Smooth muscle cell (in vitro differentiated cells): ENCODE measurements at regions not wholly inside any gene's neighbourhood (a gene's known extent, or its start where the extent isn't known, plus 50 kb on each side); places are given as distances from the start of the nearest gene placed in this dataset.

ENCODE experiments used
- DNase-seq: peaks from one replicate; lab custom pipeline; 2025; ENCODE audit not compliant: unreplicated experiment; lab: John Stamatoyannopoulos, UW
- H2AFZ ChIP-seq: fragments of 200-600 bp; sonication (generic); 2 replicates; pipeline ENCODE4 v1.6.0; 2016; ENCODE audit warnings: antibody characterized with exemption, low read depth, mild to moderate bottlenecking
- H3F3A ChIP-seq: fragments of 200-600 bp; sonication (generic); 2 replicates; pipeline ENCODE4 v1.6.0; 2017; ENCODE audit warnings: antibody characterized with exemption, low read depth
- H3K27ac ChIP-seq: fragments of 200-600 bp; sonication (generic); 2 replicates; pipeline ENCODE4 v1.5.1; 2016; ENCODE audit warnings: low read depth, mild to moderate bottlenecking
- H3K27me3 ChIP-seq: fragments of 200-600 bp; sonication (generic); 2 replicates; pipeline ENCODE4 v1.6.1; 2016; ENCODE audit warnings: low read depth, mild to moderate bottlenecking
- H3K36me3 ChIP-seq: fragments of 200-600 bp; sonication (generic); 2 replicates; pipeline ENCODE4 v1.5.1; 2016; ENCODE audit warnings: low read depth
- H3K4me1 ChIP-seq: fragments of 200-600 bp; sonication (generic); 2 replicates; pipeline ENCODE4 v1.5.1; 2016; ENCODE audit warnings: low read depth
- H3K4me2 ChIP-seq: fragments of 200-600 bp; sonication (generic); 2 replicates; pipeline ENCODE4 v1.6.0; 2016; ENCODE audit warnings: mild to moderate bottlenecking
- H3K4me3 ChIP-seq: fragments of 200-600 bp; sonication (generic); 2 replicates; pipeline ENCODE4 v1.5.1; 2016; ENCODE audit warnings: mild to moderate bottlenecking
- H3K79me2 ChIP-seq: fragments of 200-600 bp; sonication (generic); 2 replicates; pipeline ENCODE4 v1.6.0; 2016; ENCODE audit warnings: low read depth, mild to moderate bottlenecking
- H3K9ac ChIP-seq: fragments of 200-600 bp; sonication (generic); 2 replicates; pipeline ENCODE4 v1.6.0; 2016; ENCODE audit warnings: low read depth
- H3K9me3 ChIP-seq: fragments of 200-600 bp; sonication (generic); replicated peaks from 2 replicates; pipeline ENCODE4 v1.5.1; 2016; ENCODE audit warnings: low read depth
- H4K20me1 ChIP-seq: fragments of 200-600 bp; sonication (generic); 2 replicates; pipeline ENCODE4 v1.6.0; 2016; ENCODE audit warnings: low read depth
- CTCF ChIP-seq: fragments of 200-600 bp; sonication (generic); IDR thresholded peaks from 2 replicates; pipeline ENCODE4 v1.5.1; 2017; ENCODE audit warnings: borderline replicate concordance, mild to moderate bottlenecking, antibody characterized with exemption; ENCODE audit not compliant: insufficient read depth, poor library complexity, severe bottlenecking
- whole genome bisulfite sequencing: methylation state at CpG from one replicate; pipeline ENCODE4 v1.1.7; 2016; ENCODE audit warnings: low lambda C conversion rate; 5-methylcytosine and 5-hydroxymethylcytosine counted together

- no peaks in the 10 kb centered on the region for H3K79me2 ChIP-seq
- no peak for DNase-seq
- no peak for TF ChIP-seq CTCF
- no peak overlapping the region for H2AFZ ChIP-seq
- H3K9ac ChIP-seq: no peak overlapping the region
- H3K27me3 ChIP-seq: no peaks in the 10 kb centered on the region
- no peaks in the 10 kb centered on the region for H3K4me1 ChIP-seq
- WGBS: 100% methylated on average over 1 of the region's 1 CpG
- H3K27ac ChIP-seq: no peak overlapping the region
- no peaks in the 10 kb centered on the region for H3F3A ChIP-seq
- H3K4me3 ChIP-seq: no peak overlapping the region
- no peak overlapping the region for H3K4me2 ChIP-seq
- no peaks in the 10 kb centered on the region for H3K36me3 ChIP-seq
- no peaks in the 10 kb centered on the region for H3K9me3 ChIP-seq
- H4K20me1 ChIP-seq: no peaks in the 10 kb centered on the region
Observed at GRCh38 chr4:130524057-130524456, 1428.1 kb downstream of the C4orf33 start.

GRCh38 chr4:130530505-130530904 is 1434.6 kb downstream of the C4orf33 start:
- H3K27me3 ChIP-seq: no peaks in the 10 kb centered on the region
- H3F3A ChIP-seq: no peaks in the 10 kb centered on the region
- no peaks in the 10 kb centered on the region for H3K79me2 ChIP-seq
- no peaks in the 10 kb centered on the region for H4K20me1 ChIP-seq
- WGBS: 85% methylated on average over 5 of the region's 5 CpGs
- H3K27ac ChIP-seq: no peak overlapping the region
- no peak for TF ChIP-seq CTCF
- no peaks in the 10 kb centered on the region for H3K4me1 ChIP-seq
- no peak overlapping the region for H2AFZ ChIP-seq
- H3K9ac ChIP-seq: no peak overlapping the region
- no peaks in the 10 kb centered on the region for H3K9me3 ChIP-seq
- H3K4me2 ChIP-seq: no peak overlapping the region
- no peak for DNase-seq
- no peak overlapping the region for H3K4me3 ChIP-seq
- H3K36me3 ChIP-seq: no peaks in the 10 kb centered on the region

GRCh38 chr4:130534651-130535050 is 1438.7 kb downstream of the C4orf33 start:
- no peaks in the 10 kb centered on the region for H3K9me3 ChIP-seq
- no peak overlapping the region for H3K9ac ChIP-seq
- H4K20me1 ChIP-seq: no peaks in the 10 kb centered on the region
- no peaks in the 10 kb centered on the region for H3K27me3 ChIP-seq
- H3K4me1 ChIP-seq: no peaks in the 10 kb centered on the region
- WGBS: 89% methylated on average over 1 of the region's 1 CpG
- H2AFZ ChIP-seq: no peak overlapping the region
- H3K79me2 ChIP-seq: no peaks in the 10 kb centered on the region
- H3K36me3 ChIP-seq: no peaks in the 10 kb centered on the region
- H3K27ac ChIP-seq: no peak overlapping the region
- no peak overlapping the region for H3K4me2 ChIP-seq
- no peak overlapping the region for H3K4me3 ChIP-seq
- TF ChIP-seq CTCF: no peak
- no peak for DNase-seq
- H3F3A ChIP-seq: no peaks in the 10 kb centered on the region

GRCh38 chr4:130542953-130543352 is 1447.0 kb downstream of the C4orf33 start:
- DNase-seq: no peak
- H3K36me3 ChIP-seq: no peaks in the 10 kb centered on the region
- H3K4me2 ChIP-seq: no peak overlapping the region
- H3K27ac ChIP-seq: no peak overlapping the region
- no peak overlapping the region for H3K9ac ChIP-seq
- H3F3A ChIP-seq: no peaks in the 10 kb centered on the region
- H3K4me1 ChIP-seq: no peaks in the 10 kb centered on the region
- H4K20me1 ChIP-seq: no peaks in the 10 kb centered on the region
- H3K9me3 ChIP-seq: no peaks in the 10 kb centered on the region
- no peak for TF ChIP-seq CTCF
- no peak overlapping the region for H3K4me3 ChIP-seq
- no peak overlapping the region for H2AFZ ChIP-seq
- H3K79me2 ChIP-seq: no peaks in the 10 kb centered on the region
- H3K27me3 ChIP-seq: no peaks in the 10 kb centered on the region
- 96% methylated on average over 6 of the region's 6 CpGs for WGBS
